H54 (cell line): ENCODE measurements at regions not wholly inside any gene's neighbourhood (a gene's known extent, or its start where the extent isn't known, plus 50 kb on each side); places are given as distances from the start of the nearest gene placed in this dataset.

Experiments used
- DNase-seq: peaks from one replicate; pipeline ENCODE4 v3.0.0; 2011; ENCODE audit warnings: low spot score, mixed read lengths; ENCODE audit not compliant: insufficient read length
- FAIRE-seq: peaks from 3 replicates; lab custom pipeline; 2011; peaks lifted over from hg19 to GRCh38; lab: Jason Lieb, UNC
- POLR2A ChIP-seq: IDR thresholded peaks from 2 replicates; pipeline ENCODE4 v1.6.1; 2011; ENCODE audit warnings: low read depth, mild to moderate bottlenecking, low read length

DNA sequence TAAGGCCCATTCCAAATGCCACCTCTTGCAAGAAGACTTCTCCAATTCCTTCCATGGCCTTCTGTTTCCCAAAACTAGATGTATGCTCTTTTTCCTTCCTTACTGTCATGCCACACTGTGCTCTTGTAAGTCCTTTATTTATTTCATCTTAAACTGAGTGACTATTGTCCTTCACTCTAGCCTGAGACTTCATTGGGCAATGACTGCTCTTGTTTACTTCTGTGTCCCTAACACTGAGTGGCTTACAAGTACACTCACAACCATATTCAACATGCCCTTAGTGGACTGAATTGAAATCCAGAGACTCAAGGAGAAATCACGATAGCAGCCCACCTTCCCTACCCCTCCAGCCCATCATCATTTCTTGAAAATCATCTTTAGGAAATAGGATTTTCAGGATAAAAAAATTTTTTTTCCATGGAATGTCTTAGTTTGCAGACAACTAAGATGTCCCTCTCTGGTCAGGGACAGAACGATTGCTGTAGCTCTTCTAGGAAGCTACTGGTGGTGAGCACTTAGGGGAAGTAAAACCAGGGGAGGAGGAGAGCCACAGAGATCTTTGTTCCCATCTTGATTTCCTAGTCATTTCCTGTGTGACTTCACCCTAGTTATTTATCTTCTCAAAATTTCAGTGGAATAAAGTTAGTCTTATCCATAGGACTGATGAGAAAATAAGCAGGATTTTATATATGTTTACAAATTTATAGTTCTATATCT lies 80.7 kb downstream of the CYRIA start:
- no peak for DNase-seq
- no peak for TF ChIP-seq POLR2A
- no peak for FAIRE-seq

DNA sequence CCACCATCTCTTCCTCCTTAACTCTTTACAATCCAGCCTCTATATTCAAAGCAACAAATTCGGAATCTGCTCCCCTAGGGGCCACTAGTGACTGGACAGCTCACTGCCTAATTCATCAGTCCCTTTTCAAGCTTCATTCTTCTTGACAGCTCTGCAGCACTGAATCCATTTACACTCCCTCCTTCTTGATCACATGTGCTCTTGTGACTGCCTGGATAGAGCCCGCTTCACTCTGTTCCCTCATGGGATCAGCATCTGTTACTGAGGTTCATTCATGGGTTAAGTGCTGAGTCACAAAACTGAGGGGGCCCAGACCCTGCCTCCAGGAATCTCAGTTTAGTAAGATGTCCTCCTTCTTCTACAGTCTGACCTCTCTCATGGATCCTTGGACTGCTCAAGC lies 81.5 kb downstream of the CYRIA start:
- DNase-seq (no peak), FAIRE-seq (no peak)
- TF ChIP-seq POLR2A = no peak

DNA sequence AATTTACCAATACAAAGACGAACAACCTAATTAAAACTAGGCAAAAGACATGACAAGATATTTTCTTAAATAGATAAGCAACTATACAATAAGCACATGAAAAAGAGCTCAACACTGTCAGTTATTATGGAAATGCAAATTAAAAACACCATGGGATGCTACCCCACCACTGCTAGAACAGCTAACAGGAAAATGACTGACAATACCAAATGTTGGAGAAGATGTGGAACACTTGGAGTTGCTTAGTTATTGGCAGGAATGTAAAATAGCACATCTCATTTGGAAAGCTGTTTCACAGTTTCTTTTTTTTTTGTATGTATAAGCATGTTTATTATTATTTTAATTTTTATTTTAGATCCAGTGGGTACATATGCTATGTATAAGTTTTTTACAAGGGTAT lies 84.4 kb downstream of the CYRIA start:
- FAIRE-seq = no peak
- DNase-seq = no peak
- no peak for TF ChIP-seq POLR2A

DNA sequence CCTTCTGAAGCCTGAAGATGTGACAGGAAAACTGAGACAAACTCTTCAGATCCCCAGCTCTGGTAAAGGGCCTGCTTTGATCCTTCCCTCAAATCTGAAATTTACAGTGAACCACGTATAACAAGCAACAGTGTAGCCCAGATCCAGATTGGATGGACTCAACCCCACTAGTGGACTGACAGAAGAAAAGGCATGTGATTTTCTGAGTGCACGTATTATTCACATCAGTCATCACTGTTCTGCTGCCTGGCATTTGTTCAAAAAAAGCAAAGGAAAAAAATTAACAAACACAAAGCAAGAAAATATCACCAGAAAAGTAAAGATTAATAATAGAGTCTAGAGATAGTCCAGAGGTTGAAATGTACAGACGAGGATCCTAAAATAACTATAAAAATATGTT lies 87.6 kb downstream of the CYRIA start:
- TF ChIP-seq POLR2A = no peak
- FAIRE-seq (no peak), DNase-seq (no peak)

DNA sequence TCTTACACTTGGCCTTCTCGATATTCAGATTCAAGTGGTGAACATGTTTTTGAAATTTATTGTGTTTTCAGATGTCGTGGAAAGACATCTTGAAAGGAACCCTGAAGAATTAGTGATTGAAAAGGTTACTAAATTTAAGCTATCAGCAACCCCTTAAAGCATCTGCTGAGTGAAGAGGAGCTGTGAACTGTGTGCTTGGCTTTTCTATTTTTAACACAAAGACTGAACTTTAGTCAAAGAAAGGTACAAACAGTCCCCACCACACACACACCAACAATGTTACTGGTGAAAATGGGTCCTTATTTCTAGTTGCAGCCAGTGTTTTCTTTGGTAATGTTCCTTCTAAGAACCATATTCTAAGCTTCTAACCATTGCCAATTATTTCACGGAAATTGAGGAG lies 95.1 kb downstream of the CYRIA start:
- no peak for FAIRE-seq
- TF ChIP-seq POLR2A = no peak
- no peak for DNase-seq

DNA sequence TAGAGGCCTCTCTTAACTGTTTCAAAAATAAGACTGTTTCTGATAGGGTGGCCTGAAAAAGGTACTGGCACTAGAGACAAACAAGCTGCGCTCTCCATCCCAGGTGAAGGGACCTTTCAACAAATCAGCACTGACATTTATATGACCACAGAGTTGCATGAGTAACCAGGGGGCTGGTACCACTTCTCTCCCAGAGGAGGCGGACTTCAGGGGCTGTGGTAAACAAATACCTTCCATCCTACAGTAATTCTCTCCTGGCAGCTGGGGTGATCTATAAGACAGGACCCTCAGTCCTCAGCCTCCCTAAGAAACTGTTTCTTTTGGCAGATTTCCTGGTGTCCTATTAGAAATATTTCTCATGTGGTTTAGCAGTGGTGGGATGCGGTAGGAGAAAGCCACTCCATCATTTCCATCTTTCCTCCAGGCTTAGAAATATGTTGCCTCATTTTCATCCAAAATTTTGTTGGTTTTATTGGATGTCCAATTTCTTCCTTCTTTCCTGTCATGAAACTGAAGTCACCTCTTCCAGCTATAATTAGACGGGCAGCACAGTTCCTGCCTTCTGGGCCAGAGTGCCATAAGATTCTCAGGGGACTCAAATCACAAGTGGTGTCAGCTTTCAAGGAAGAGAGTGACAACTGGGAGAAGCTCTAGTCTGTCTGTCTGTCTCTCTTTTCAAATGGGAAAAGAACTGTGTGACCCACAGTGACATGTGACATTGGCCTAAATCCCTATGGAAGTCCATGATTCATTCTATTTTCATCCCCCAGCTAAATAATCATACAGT lies 96.4 kb downstream of the CYRIA start:
- FAIRE-seq (no peak), DNase-seq (no peak)
- TF ChIP-seq POLR2A = no peak

DNA sequence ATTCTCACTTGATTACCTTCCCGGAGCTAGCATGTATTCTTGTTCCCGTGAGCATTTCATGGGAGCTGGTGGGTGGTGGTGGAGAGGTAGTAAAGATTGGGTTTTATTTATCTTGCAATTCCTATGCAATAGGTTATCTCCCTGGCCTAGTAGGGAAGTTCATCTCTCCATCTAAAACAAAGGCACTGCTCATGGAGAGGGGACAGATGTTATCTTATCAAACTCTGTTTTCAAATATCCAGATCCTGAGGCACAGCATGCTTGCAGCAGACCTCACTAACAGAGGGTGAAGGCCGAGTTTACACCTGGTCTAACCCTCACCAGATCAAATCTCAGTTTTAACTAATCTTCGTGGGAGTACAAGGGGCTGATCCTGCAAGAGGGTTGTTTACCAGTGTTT lies 98.9 kb downstream of the CYRIA start:
- DNase-seq (no peak), FAIRE-seq (no peak)
- no peak for TF ChIP-seq POLR2A

DNA sequence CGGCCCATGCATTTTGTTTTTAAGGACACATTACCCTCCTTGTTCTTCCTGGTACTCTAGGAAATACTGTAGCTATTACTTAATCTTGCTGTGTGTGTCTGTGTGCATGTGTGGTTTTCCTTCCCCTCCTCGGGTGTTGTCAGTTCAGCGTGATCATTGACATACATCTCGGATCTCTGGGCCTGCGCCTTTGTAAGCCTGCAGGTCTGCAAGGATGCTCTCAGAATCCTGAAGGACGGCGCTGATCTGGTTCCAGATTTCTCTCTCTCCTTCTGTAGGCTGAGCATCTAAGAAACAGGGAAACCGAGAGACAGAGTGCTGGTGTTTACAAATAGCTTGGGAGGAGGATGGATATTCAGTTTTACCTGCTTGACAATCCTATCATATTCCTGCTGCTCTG lies 100.2 kb downstream of the CYRIA start:
- no peak for TF ChIP-seq POLR2A
- FAIRE-seq = no peak

DNA sequence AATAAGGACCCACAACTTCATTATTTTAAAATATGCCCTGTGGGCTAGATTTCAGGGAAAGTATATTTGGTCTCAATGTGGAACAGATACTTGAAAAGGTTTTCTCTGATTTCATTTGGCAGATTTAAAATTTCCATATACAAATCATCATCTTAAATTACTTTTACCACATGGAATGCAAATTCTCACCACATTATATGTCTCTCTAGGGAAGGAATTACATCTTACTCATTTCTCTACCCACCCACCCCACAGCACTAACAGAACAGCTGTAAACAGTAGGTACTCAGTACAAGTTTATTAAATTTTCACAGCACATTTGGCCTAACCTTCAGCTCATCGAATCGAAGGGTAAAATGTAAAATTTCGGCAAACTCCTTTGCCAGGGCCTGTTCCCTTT lies 104.0 kb downstream of the CYRIA start:
- DNase-seq (no peak), FAIRE-seq (no peak)
- no peak for TF ChIP-seq POLR2A

More for the DNA sequence above, 100.2 kb downstream of the CYRIA start:
- no peak for DNase-seq

DNA sequence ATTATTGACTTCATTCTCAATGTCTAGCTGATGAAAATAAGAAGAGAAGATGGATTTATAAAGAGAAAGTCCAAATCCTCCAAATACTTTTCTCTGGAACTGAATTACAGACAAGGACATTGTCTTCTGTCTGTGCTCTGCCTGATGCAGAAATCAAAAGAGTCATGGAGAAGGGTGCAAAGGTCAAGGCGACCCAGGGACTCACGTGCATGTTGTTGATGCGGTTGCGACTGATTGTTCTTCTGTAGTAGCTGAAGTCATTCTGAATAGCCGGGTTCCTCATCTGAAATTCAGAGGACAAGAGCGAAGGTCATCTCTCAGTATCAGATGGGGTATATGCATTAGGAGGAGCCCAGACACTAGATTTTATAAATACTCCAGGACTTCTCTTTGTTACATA lies 104.4 kb downstream of the CYRIA start:
- no peak for TF ChIP-seq POLR2A
- DNase-seq = no peak
- no peak for FAIRE-seq

DNA sequence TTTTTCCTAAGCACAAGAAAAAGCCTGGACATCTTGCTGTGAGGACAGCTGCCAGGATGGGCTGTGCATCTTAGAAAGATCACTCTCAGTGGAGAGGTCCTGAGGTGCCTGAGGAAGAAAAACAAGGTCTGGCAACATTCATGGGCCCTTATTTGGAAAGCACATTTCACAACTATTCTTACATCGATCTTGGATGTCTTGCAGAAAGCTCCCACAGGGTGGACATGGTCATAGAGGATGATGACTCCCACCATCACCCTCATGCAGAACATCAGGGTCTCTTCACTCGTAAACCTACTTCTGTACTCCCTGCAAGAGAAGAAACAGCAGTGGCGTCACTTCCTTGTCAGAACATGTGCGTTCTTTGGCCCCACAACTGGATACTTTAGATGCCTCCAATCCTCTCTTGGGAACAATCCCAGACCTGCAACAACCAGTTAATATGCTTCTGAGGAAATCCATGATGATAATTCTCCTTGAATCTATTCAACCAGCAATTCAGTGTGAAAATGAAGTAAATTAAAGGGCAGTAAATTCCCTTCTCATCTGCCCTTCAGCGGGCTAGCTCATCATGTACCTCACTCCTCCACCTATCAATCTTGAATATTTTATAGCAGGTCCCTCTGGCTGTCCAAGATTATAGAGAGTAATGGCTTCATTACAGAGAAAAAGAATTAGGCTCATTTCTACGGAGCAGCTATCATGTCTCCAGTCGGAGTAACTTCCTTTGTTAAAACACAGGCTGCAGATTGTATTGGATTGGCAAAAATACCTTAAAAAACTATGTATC lies 106.2 kb downstream of the CYRIA start:
- no peak for FAIRE-seq
- no peak for TF ChIP-seq POLR2A
- DNase-seq = no peak

DNA sequence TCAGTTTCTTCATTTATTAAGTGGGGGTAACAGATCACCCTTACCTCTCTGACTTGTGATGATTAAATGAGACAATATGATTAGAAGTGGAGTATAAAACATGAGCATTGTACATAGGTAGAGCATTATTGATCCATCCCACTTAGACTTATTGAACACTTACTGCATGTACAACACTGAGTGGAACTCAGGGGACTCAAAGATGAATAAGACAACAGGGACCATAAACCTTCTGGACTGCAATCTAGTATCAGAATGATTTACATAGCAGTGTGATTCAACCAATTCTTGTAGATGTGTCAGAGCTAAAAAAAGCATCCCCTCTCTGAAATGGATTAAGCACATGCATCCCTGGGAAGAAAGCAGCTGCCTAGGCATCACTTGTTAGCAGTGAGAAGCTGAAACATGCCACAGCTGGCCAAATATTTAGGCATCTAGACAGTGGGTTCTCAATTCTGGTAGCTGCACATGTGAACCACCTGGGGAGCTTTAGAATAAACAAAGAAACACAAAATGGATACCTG lies 111.5 kb downstream of the CYRIA start:
- FAIRE-seq (no peak), DNase-seq (no peak)
- TF ChIP-seq POLR2A = no peak

DNA sequence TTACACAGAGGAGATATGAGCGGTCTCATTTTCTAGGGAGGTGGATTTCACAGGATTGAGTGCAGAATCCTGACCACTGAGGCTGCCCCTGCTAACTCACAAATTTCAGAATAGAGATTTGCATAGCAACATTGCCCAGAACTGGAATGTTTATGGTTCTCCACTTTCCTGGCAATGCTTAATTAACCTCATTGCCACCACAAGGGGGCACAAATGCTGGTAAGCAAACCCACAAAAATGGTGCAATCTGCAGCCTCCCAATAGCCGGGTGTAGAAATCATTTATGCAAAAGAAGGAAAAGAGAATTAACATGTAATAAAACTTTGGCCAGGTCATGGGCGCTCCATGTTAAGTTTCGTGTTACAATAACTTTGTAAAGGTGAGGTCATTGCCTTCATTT lies 112.4 kb downstream of the CYRIA start:
- FAIRE-seq (no peak), DNase-seq (peak; percentile 4)
- no peak for TF ChIP-seq POLR2A

DNA sequence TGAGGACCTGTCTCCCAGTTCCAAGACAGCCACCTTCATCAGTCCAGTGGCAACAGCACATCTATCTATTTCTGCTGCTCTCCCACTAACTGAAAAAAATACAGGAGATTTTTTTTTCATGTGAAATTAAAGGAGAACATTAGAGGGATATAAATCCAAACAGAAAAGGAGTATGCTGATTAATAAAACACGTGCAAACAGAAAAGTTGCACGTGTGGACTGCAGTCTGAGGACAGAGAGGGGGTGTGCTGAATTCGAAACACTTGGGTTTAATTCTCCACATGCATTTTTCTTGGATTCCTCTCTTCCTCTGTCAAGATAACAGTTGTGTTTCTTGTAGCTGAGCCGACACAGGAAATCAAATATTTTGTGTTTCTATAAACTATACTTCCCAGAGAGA lies 113.4 kb downstream of the CYRIA start:
- no peak for FAIRE-seq
- no peak for TF ChIP-seq POLR2A

More for the DNA sequence above, 113.4 kb downstream of the CYRIA start:
- no peak for DNase-seq
